ENCODE measurements at regions not wholly inside any gene's neighbourhood (a gene's known extent, or its start where the extent isn't known, plus 50 kb on each side); places are given as distances from the start of the nearest gene placed in this dataset.

DNA sequence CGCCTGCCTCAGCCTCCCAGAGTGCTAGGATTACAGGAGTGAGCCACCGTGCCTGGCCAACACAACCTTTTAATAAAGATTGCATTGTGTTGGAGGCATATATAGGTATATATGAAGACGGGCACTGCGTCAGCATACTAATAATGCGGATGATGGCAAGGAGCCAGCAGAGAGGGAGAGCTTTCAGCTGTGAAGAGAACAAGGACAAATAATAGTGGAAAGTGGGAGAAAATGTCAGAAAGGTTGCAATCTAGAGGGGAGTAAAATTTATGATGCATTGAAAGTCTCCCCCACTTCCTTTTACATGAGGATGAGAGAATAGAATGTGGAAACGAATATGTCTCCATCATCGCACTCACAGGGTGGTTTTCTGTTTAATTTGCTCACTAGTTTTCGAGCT lies 170.5 kb upstream of the TBL1XR1 start:
- no TSS peak for BruUV-seq (replicated peaks)
- CTCF ChIA-PET, result interaction anchor here (1.2 kb wide), 1 partner anchor 8 kb away, joined by 3 read pairs; no protein-coding TSS in a partner anchor
- TF ChIP-seq, protein P1, sequence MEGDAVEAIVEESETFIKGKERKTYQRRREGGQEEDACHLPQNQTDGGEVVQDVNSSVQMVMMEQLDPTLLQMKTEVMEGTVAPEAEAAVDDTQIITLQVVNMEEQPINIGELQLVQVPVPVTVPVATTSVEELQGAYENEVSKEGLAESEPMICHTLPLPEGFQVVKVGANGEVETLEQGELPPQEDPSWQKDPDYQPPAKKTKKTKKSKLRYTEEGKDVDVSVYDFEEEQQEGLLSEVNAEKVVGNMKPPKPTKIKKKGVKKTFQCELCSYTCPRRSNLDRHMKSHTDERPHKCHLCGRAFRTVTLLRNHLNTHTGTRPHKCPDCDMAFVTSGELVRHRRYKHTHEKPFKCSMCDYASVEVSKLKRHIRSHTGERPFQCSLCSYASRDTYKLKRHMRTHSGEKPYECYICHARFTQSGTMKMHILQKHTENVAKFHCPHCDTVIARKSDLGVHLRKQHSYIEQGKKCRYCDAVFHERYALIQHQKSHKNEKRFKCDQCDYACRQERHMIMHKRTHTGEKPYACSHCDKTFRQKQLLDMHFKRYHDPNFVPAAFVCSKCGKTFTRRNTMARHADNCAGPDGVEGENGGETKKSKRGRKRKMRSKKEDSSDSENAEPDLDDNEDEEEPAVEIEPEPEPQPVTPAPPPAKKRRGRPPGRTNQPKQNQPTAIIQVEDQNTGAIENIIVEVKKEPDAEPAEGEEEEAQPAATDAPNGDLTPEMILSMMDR (IDR thresholded peaks at IDR 0.05; ENCODE audit: unreplicated experiment), result no peak
- H3K4me1 Mint-ChIP-seq (ENCODE audit: low read depth, unreplicated experiment), result no peaks in the 10 kb centered on the region
- intact Hi-C loops (cut with micrococcal nuclease; ENCODE audit: unreplicated experiment), result loop anchor here (10.0 kb wide), 1 partner anchor 957 kb away; no protein-coding TSS in a partner anchor
- H3K27ac Mint-ChIP-seq (ENCODE audit: unreplicated experiment), result no peak overlapping the region
- H3K36me3 Mint-ChIP-seq (ENCODE audit: insufficient read depth, unreplicated experiment), result no peaks in the 10 kb centered on the region
- no peak for DNase-seq
- H3K27me3 Mint-ChIP-seq (ENCODE audit: unreplicated experiment), result no peaks in the 10 kb centered on the region
- H3K9me3 Mint-ChIP-seq (ENCODE audit: low read depth, unreplicated experiment), result no peaks in the 10 kb centered on the region
- H3K4me3 Mint-ChIP-seq (ENCODE audit: low read depth, unreplicated experiment), result no peak overlapping the region

DNA sequence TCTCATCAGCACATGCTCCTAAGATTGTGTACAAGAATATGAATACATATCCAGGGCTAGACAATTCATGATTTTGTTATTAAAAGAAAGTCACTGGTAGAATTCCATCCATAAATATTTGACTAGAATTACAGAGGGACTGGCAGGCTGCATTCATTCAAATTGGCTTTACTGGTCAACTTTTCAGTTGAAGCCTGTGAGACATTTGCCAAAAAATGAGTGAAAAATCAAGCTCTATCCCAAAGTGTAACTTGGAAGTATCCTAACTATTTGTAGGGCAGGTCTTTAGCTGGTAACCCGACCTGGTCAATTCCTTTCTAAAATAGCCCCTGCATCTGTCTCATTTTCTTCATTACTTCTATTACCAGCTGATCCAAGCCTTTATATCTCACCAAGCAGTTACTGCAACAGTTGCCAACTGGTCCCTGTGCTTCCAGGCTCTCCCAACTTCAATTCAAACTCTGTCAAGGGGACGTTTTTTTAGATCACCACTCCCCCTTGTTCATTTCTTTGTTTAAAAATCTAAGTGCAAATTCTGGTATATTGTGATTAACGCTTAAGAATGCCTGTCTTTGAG lies 173.1 kb upstream of the TBL1XR1 start:
- intact Hi-C loops (cut with micrococcal nuclease; ENCODE audit: unreplicated experiment), result no loop called here
- Mint-ChIP-seq H3K27me3 (ENCODE audit: unreplicated experiment) (no peaks in the 10 kb centered on the region), H3K4me1 (ENCODE audit: low read depth, unreplicated experiment) (no peaks in the 10 kb centered on the region), H3K4me3 (ENCODE audit: low read depth, unreplicated experiment) (no peak overlapping the region), H3K27ac (ENCODE audit: unreplicated experiment) (no peak overlapping the region), H3K36me3 (ENCODE audit: insufficient read depth, unreplicated experiment) (no peaks in the 10 kb centered on the region), H3K9me3 (ENCODE audit: low read depth, unreplicated experiment) (no peaks in the 10 kb centered on the region)
- CTCF ChIA-PET, result no interaction called here
- TF ChIP-seq, protein P1 (IDR thresholded peaks at IDR 0.05; ENCODE audit: unreplicated experiment), result no peak
- DNase-seq, result no peak
- BruUV-seq (replicated peaks), result no TSS peak

DNA sequence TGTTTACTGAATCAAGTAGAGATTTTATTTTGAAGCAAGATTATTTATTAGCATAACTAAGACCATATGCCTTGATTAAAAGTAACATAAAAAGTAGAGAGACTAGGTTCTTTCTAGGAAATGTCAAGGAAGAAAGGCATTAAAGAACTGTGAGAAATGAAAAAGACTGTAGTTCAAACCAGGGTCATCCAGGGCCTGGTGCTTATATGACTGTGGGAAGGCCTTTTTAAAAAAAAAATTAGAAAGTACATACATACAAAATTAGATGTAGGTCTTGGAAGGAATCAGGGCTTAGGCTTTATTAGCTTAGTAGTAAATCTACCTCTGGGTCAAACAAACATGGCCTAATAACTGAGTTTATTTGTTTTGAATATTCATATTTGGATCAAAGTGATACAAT lies 173.9 kb upstream of the TBL1XR1 start:
- TF ChIP-seq, protein P1 (IDR thresholded peaks at IDR 0.05; ENCODE audit: unreplicated experiment), result no peak
- H3K4me3 Mint-ChIP-seq (ENCODE audit: low read depth, unreplicated experiment), result no peak overlapping the region
- intact Hi-C loops (cut with micrococcal nuclease; ENCODE audit: unreplicated experiment), result no loop called here
- CTCF ChIA-PET, result no interaction called here
- DNase-seq, result no peak
- no peaks in the 10 kb centered on the region for H3K27me3 Mint-ChIP-seq (ENCODE audit: unreplicated experiment)
- no peaks in the 10 kb centered on the region for H3K36me3 Mint-ChIP-seq (ENCODE audit: insufficient read depth, unreplicated experiment)
- no peaks in the 10 kb centered on the region for H3K9me3 Mint-ChIP-seq (ENCODE audit: low read depth, unreplicated experiment)
- no TSS peak for BruUV-seq (replicated peaks)
- H3K27ac Mint-ChIP-seq (ENCODE audit: unreplicated experiment), result no peak overlapping the region
- no peaks in the 10 kb centered on the region for H3K4me1 Mint-ChIP-seq (ENCODE audit: low read depth, unreplicated experiment)

DNA sequence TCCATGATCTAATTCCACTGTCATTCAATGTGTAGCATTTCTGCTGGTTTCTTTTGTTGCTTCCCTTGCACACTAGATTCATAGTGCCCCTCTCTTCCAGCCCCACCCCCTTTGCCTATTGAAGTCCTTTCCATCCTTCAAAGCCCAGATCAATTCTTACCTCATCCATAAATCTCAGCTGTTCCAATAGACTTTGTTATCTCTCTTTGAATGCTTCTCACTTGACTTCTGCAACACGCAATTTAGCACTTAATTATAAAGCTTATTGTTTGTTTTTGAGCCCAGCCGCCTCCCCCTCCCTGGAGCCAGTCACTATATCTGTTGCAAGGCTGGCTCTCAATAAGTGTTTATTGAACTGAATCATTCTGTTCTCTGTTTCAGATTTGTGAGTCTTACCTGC lies 174.6 kb upstream of the TBL1XR1 start:
- BruUV-seq (replicated peaks), result no TSS peak
- no peak overlapping the region for H3K27ac Mint-ChIP-seq (ENCODE audit: unreplicated experiment)
- intact Hi-C loops (cut with micrococcal nuclease; ENCODE audit: unreplicated experiment), result no loop called here
- DNase-seq, result no peak
- no peak overlapping the region for H3K4me3 Mint-ChIP-seq (ENCODE audit: low read depth, unreplicated experiment)
- no peaks in the 10 kb centered on the region for H3K36me3 Mint-ChIP-seq (ENCODE audit: insufficient read depth, unreplicated experiment)
- H3K27me3 Mint-ChIP-seq (ENCODE audit: unreplicated experiment), result no peaks in the 10 kb centered on the region
- H3K9me3 Mint-ChIP-seq (ENCODE audit: low read depth, unreplicated experiment), result no peaks in the 10 kb centered on the region
- H3K4me1 Mint-ChIP-seq (ENCODE audit: low read depth, unreplicated experiment), result peaks cover 3% of the 10 kb centered on the region
- CTCF ChIA-PET, result no interaction called here
- TF ChIP-seq, protein P1 (IDR thresholded peaks at IDR 0.05; ENCODE audit: unreplicated experiment), result no peak

Data from Calu3 (cell line).